GM10266 (cell line): ENCODE measurements at regions not wholly inside any gene's neighbourhood (a gene's known extent, or its start where the extent isn't known, plus 50 kb on each side); places are given as distances from the start of the nearest gene placed in this dataset.

Experiments
- DNase-seq: peaks from one replicate; pipeline ENCODE4 v3.0.0; 2012; ENCODE audit errors: extremely low spot score
- TF ChIP-seq, protein P1 (sequence below): IDR thresholded peaks from 2 replicates; pipeline ENCODE4 v1.5.1; 2012; ENCODE audit warnings: mild to moderate bottlenecking, low read depth; ENCODE audit not compliant: control insufficient read depth, insufficient read depth; ENCODE audit errors: missing control alignments

DNA sequence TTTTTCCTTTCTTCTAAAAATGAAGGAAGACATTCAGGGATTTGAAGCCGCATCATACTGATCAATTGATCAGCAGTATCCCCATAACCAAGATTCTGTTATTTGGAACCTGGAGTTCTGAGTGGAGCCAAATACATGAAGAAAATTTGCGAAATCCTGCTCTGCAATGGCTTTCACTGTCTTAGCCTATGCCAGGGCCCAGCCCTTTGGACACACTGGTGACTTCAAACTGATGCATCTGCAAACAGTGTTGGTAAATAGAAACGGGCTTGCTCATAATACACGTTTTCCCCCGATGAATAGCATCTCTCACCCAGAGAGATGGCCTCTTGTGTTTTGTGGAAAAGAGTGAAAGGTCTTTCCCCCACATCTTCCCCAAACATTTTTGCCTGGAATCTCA, 87.6 kb upstream of the TOX3 start:
- DNase-seq = no peak
- TF ChIP-seq, protein P1, sequence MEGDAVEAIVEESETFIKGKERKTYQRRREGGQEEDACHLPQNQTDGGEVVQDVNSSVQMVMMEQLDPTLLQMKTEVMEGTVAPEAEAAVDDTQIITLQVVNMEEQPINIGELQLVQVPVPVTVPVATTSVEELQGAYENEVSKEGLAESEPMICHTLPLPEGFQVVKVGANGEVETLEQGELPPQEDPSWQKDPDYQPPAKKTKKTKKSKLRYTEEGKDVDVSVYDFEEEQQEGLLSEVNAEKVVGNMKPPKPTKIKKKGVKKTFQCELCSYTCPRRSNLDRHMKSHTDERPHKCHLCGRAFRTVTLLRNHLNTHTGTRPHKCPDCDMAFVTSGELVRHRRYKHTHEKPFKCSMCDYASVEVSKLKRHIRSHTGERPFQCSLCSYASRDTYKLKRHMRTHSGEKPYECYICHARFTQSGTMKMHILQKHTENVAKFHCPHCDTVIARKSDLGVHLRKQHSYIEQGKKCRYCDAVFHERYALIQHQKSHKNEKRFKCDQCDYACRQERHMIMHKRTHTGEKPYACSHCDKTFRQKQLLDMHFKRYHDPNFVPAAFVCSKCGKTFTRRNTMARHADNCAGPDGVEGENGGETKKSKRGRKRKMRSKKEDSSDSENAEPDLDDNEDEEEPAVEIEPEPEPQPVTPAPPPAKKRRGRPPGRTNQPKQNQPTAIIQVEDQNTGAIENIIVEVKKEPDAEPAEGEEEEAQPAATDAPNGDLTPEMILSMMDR = no peak

GRCh38 chr16:52634104-52634503, 87.2 kb upstream of the TOX3 start:
- no peak for DNase-seq
- TF ChIP-seq, protein P1 = no peak

- TF ChIP-seq, protein P1 = no peak
- no peak for DNase-seq
Measured at GRCh38 chr16:52633230-52633629, 86.3 kb upstream of the TOX3 start.

- TF ChIP-seq, protein P1 = no peak
- no peak for DNase-seq
Measured at GRCh38 chr16:52631711-52632110, 84.8 kb upstream of the TOX3 start.

GRCh38 chr16:52630711-52631110, 83.8 kb upstream of the TOX3 start:
- TF ChIP-seq, protein P1 = no peak
- DNase-seq = no peak

DNA sequence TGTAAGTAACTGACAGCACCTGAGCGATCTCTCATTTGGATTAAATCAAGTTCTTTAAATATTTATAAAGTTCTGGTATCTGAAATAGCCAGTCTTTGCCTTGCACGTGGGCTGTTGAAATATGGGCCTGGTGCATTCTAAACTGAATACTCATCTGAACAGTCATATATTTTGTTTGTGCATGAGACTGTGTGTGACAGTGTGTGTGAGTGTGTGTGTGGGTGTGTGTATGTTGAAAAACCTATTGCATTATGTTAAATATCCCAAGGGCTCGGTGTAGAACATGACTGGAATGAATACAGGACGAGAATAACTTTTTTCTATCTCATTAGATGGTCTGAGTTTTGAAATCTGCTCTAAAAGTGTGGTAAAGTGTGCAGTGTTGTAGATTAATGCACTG, 82.4 kb upstream of the TOX3 start:
- no peak for DNase-seq
- TF ChIP-seq, protein P1 = no peak

GRCh38 chr16:52624891-52625290, 77.9 kb upstream of the TOX3 start:
- DNase-seq = no peak
- TF ChIP-seq, protein P1 = no peak
